ENCODE measurements at regions not wholly inside any gene's neighbourhood (a gene's known extent, or its start where the extent isn't known, plus 50 kb on each side); places are given as distances from the start of the nearest gene placed in this dataset.

DNA sequence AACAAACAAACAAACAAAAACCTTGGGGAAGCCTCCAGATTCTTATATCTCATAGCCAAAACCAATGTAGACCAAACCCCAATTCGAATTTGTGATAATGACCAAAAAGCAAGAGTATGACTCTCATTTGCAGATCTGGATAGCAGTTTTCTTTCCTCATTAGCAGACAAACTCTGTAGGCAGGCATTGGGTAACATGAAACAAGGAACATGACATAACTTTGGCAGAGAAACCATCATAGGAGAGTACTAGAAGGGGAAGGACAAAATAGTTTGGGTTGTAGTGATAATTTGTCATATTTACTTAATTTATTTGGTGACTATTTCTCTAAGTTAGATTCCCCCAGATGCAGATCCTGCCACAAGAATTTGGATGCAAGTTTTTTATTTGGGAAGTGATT is 187.8 kb downstream of the MID1IP1 start:
- TF ChIP-seq, protein P1, sequence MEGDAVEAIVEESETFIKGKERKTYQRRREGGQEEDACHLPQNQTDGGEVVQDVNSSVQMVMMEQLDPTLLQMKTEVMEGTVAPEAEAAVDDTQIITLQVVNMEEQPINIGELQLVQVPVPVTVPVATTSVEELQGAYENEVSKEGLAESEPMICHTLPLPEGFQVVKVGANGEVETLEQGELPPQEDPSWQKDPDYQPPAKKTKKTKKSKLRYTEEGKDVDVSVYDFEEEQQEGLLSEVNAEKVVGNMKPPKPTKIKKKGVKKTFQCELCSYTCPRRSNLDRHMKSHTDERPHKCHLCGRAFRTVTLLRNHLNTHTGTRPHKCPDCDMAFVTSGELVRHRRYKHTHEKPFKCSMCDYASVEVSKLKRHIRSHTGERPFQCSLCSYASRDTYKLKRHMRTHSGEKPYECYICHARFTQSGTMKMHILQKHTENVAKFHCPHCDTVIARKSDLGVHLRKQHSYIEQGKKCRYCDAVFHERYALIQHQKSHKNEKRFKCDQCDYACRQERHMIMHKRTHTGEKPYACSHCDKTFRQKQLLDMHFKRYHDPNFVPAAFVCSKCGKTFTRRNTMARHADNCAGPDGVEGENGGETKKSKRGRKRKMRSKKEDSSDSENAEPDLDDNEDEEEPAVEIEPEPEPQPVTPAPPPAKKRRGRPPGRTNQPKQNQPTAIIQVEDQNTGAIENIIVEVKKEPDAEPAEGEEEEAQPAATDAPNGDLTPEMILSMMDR (optimal IDR thresholded peaks at IDR 0.05 in 1 of 3, IDR thresholded peaks at IDR 0.05 in 1 of 3, conservative IDR thresholded peaks at IDR 0.05 in 1 of 3; ENCODE audit: extremely low read depth in 1 of 3, insufficient read depth in 2 of 3, low read length in 3 of 3): no peak
- TF ChIP-seq EZH2 (IDR thresholded peaks at IDR 0.05; ENCODE audit: low read length): no peak

All from keratinocyte (primary cell).